GM18951 (cell line): ENCODE measurements at regions not wholly inside any gene's neighbourhood (a gene's known extent, or its start where the extent isn't known, plus 50 kb on each side); places are given as distances from the start of the nearest gene placed in this dataset.

Experiments used
- POLR2A ChIP-seq: IDR thresholded peaks from 4 replicates; pipeline ENCODE4 v1.6.1; 2011; ENCODE audit warnings: mild to moderate bottlenecking; ENCODE audit not compliant: insufficient read length, insufficient read depth; ENCODE audit errors: extremely low read depth
- in situ Hi-C: fragments of 300-500 bp; cut with MboI; formaldehyde crosslinking; loops from one replicate; pipeline ENCODE4 v1.12.0; 2022; ENCODE audit warnings: low sequenced_read_pairs, mixed read lengths, inconsistent platforms; ENCODE audit not compliant: unreplicated experiment

GRCh38 chr1:234760303-234760723 lies 150.3 kb upstream of the IRF2BP2 start:
- in situ Hi-C loops = loop anchor here (10.0 to 25.0 kb wide), 2 partner anchors 84 to 273 kb away; partner anchors contain the start of gene TARBP1
- no peak for TF ChIP-seq POLR2A

- in situ Hi-C loops = loop anchor here (10.0 to 25.0 kb wide), 2 partner anchors 85 to 273 kb away; partner anchors contain the start of gene TARBP1
- no peak for TF ChIP-seq POLR2A
These were observed 149.9 kb upstream of the IRF2BP2 start for GRCh38 chr1:234759888-234760287.

GRCh38 chr1:234758851-234759250 lies 148.9 kb upstream of the IRF2BP2 start:
- no peak for TF ChIP-seq POLR2A
- in situ Hi-C loops = loop anchor here (25.0 kb wide), 1 partner anchor 272 kb away; the partner anchor contains the start of gene TARBP1

DNA sequence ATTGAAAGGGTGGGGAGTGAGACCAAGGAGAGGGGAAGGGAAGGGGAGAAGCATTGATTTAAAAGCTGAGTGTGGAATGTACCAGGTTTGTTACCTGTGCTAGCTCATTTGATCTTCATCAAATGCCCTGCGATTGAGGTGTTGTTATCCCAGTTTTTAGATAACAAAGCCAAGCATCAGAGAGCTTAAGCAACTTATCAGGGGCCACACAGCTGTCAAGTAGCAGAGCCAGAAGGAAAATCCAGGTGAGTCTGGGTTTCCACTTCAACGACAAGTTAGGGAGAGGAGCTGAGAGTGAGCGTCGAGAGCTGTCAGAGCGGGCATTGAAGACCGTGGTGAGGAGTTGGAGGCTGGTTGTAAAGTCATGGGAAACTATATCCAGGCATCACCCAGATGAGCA lies 146.9 kb upstream of the IRF2BP2 start:
- in situ Hi-C loops = loop anchor here (25.0 kb wide), 1 partner anchor 270 kb away; the partner anchor contains the start of gene TARBP1
- TF ChIP-seq POLR2A = no peak

GRCh38 chr1:234756066-234756774 lies 146.2 kb upstream of the IRF2BP2 start:
- no peak for TF ChIP-seq POLR2A
- in situ Hi-C loops = loop anchor here (25.0 kb wide), 1 partner anchor 269 kb away; the partner anchor contains the start of gene TARBP1

DNA sequence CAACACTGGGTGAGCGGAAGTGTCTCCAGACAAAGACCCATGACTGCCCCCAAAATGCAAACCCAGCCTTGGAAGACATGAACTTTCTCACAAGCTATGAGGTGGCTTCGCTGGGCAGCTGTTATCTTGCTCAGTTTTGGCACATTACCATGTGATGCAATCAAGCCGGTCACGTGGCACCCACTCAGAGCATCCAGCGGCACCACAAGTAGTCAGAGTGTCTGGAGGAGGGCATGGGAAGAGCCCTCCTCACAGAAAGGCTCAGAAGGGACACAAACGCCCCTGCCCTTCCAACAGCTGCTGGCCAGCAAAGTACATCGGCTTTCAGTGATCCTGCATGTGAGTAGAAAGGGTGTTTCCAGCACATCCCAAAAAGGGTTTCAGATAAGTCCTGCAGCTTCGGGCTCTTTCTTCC lies 145.5 kb upstream of the IRF2BP2 start:
- TF ChIP-seq POLR2A = no peak
- in situ Hi-C loops = loop anchor here (25.0 kb wide), 1 partner anchor 268 kb away; the partner anchor contains the start of gene TARBP1

GRCh38 chr1:234753979-234754378 lies 144.0 kb upstream of the IRF2BP2 start:
- in situ Hi-C loops = loop anchor here (25.0 kb wide), 1 partner anchor 267 kb away; the partner anchor contains the start of gene TARBP1
- no peak for TF ChIP-seq POLR2A

DNA sequence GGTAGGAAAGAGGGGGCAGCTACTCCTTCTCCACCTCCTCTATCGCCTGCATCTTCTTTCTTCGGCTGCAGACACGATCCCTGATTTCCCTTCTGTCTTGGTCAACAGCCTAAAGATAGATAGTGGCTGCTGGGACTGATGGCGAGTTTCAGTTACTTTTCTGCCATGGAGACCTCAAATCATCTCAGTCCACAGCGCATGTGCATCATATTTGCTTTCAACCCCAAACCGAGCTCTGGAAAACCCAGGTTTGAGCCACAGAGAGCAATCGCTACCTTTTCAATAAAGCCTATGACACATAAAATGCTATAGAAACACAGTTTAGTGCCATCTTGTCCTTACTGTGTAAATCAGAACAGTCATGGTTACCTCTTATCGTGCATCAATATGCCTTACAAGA lies 142.9 kb upstream of the IRF2BP2 start:
- in situ Hi-C loops = loop anchor here (25.0 kb wide), 1 partner anchor 266 kb away; the partner anchor contains the start of gene TARBP1
- no peak for TF ChIP-seq POLR2A

DNA sequence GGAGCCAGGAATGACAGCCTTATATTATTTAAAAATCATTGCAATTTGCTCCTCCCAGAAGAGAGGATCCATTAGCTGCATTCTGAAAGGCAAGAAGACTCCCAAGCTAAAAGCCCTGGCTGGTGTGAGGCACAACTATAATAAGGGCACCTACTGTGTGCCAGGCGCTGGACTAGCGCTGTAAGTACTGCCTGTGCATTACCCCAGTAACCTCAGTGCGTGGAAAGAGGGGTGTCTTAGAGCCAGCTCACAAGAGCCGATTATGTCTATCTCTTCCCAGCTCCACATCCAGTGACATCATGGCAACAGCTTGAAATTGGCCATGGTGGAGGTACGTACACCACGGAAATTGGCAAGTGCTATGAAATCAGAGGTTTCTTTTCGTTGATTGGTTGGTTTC lies 141.7 kb upstream of the IRF2BP2 start:
- in situ Hi-C loops = loop anchor here (25.0 kb wide), 1 partner anchor 264 kb away; the partner anchor contains the start of gene TARBP1
- TF ChIP-seq POLR2A = no peak

DNA sequence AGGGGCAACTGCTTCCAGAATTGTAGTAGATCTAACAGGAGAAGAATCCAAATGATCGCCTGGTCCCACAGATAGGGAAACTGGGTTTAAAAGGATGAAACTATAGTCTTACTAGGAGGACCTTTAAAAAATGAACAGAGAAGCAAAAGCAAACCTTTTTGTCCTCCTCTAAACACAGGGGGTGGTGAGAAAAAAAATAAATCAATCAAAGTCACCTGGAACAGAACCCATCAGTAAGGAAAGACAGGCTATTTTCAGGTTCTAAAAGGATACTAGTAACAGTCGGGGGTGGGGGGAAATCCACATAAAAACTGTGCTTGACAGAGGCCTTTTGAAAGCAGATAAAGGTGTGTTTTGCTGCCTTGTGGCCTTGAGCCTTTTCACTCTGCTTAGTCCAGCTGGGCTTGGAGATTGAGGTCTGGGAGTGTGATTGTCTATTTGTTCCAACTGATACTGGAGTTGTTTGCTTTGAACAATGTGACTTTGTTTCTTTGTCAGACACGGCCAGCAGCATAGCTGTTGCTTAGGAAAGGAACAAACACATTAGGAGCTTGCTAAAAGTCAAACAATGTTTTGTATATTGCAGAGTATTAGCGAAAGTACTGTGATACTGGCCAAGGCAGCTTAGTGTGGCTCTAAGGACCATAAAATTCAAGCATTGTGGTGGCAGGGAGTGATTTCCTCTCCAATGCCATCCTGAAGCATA lies 141.1 kb upstream of the IRF2BP2 start:
- in situ Hi-C loops = loop anchor here (25.0 kb wide), 1 partner anchor 264 kb away; the partner anchor contains the start of gene TARBP1
- no peak for TF ChIP-seq POLR2A

DNA sequence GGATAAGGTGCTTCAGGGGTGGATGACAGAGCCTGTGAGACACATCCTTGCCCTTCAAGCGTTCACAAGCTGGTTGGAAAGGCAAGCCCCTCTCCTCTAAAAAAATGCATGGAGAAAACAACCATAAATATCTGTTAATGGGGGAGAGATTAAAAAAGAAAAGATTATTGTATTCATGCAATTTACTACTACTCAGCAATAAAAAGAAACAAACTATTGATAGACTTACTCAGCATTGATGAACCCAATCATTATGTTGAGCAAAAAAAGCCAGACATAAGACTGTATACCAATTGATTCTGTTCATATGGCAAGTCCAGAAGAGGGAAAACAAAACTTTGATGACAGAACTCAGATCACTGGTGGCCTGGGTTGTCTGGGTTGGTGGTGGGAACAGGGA lies 138.7 kb upstream of the IRF2BP2 start:
- in situ Hi-C loops = loop anchor here (25.0 kb wide), 1 partner anchor 339 kb away; no protein-coding TSS in a partner anchor

GRCh38 chr1:234748066-234748465 lies 138.1 kb upstream of the IRF2BP2 start:
- no peak for TF ChIP-seq POLR2A
- in situ Hi-C loops = loop anchor here (25.0 kb wide), 1 partner anchor 339 kb away; no protein-coding TSS in a partner anchor

More for the DNA sequence above, 138.7 kb upstream of the IRF2BP2 start:
- no peak for TF ChIP-seq POLR2A

DNA sequence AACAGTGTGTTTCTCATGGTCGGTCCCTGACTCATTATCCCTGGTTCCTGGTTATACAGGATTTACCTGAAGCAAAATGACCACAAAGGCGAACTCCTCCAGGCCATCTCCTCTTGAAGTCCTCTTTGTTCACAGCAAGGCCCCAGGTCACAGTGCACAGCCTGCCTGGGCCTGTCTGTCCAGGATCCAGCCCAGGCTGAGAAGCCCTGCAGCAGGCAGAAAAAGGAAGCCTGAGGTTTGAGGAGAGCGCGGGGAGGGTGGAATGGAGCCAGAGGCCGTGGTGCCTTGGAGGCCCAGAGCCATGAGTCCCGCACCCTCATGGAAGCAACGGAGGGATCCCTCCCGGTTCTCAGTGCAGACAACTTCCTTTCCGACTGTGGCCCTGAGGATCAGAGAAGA lies 136.8 kb upstream of the IRF2BP2 start:
- in situ Hi-C loops = loop anchor here (25.0 kb wide), 1 partner anchor 341 kb away; no protein-coding TSS in a partner anchor
- no peak for TF ChIP-seq POLR2A
